Testis (tissue), 2 donors: ENCODE measurements at regions not wholly inside any gene's neighbourhood (a gene's known extent, or its start where the extent isn't known, plus 50 kb on each side); places are given as distances from the start of the nearest gene placed in this dataset.

Experiments used
- CTCF ChIP-seq, 3 experiments: fragments of 450-650 bp in 2 of 3; fragments of 200-600 bp in 1 of 3; sonication (generic) in 1 of 3; IDR thresholded peaks; one replicate each; pipeline ENCODE4 v1.5.1; 2016 to 2019; ENCODE audit warnings: antibody characterized with exemption in 3 of 3, mild to moderate bottlenecking in 2 of 3, moderate library complexity in 1 of 3
- POLR2A ChIP-seq: fragments of 450-650 bp; IDR thresholded peaks from one replicate; pipeline ENCODE4 v1.6.1; 2017; ENCODE audit warnings: antibody characterized with exemption, mild to moderate bottlenecking, moderate library complexity

GRCh38 chr19:30738047-30738446, 365.9 kb downstream of the ZNF536 start:
- TF ChIP-seq CTCF (IDR thresholded peaks at IDR 0.05) (no peak), POLR2A (no peak)
